Retinal pigment epithelial cell (primary cell): ENCODE measurements at regions not wholly inside any gene's neighbourhood (a gene's known extent, or its start where the extent isn't known, plus 50 kb on each side); places are given as distances from the start of the nearest gene placed in this dataset.

ENCODE experiments used
- DNase-seq: peaks from one replicate; pipeline ENCODE4 v3.0.0-alpha.2; 2010; ENCODE audit warnings: low read depth
- H3K4me3 ChIP-seq: 2 replicates; pipeline ENCODE4 v1.5.1; 2011; ENCODE audit warnings: mild to moderate bottlenecking, low read length, control low read depth, moderate library complexity
- CTCF ChIP-seq: conservative IDR thresholded peaks from 2 replicates; pipeline ENCODE4 v1.5.1; 2011; ENCODE audit warnings: low read depth, low read length, control low read depth, inconsistent platforms

- DNase-seq: no peak
- no peak overlapping the region for H3K4me3 ChIP-seq
- no peak for TF ChIP-seq CTCF
These were observed 113.0 kb upstream of the IER5L start for GRCh38 chr9:129291041-129291501.

GRCh38 chr9:129290606-129291005 lies 112.5 kb upstream of the IER5L start:
- H3K4me3 ChIP-seq: no peak overlapping the region
- no peak for TF ChIP-seq CTCF
- DNase-seq: no peak

- DNase-seq: no peak
- TF ChIP-seq CTCF: no peak
These were observed 111.8 kb upstream of the IER5L start for GRCh38 chr9:129289883-129290282.

GRCh38 chr9:129289131-129289731 lies 111.2 kb upstream of the IER5L start:
- no peak for TF ChIP-seq CTCF
- H3K4me3 ChIP-seq: no peak overlapping the region
- no peak for DNase-seq

More at GRCh38 chr9:129289883-129290282, 111.8 kb upstream of the IER5L start:
- no peak overlapping the region for H3K4me3 ChIP-seq

GRCh38 chr9:129287619-129288305 lies 109.7 kb upstream of the IER5L start:
- no peak overlapping the region for H3K4me3 ChIP-seq
- no peak for TF ChIP-seq CTCF
- no peak for DNase-seq

- H3K4me3 ChIP-seq: no peak overlapping the region
- DNase-seq: no peak
- no peak for TF ChIP-seq CTCF
These were observed 108.1 kb upstream of the IER5L start for GRCh38 chr9:129285979-129286772.
